H1 (cell line): ENCODE measurements at regions not wholly inside any gene's neighbourhood (a gene's known extent, or its start where the extent isn't known, plus 50 kb on each side); places are given as distances from the start of the nearest gene placed in this dataset.

Experiments used
- CTCF ChIA-PET: fragments of 300-600 bp; sonication (Branson Sonifier 250); formaldehyde crosslinking; loops from one replicate; lab custom pipeline; 2021; ENCODE audit not compliant: partially characterized antibody; lab: Charles Lee
- POLR2A ChIA-PET: fragments of 300-600 bp; sonication (Branson Sonifier 250); formaldehyde crosslinking; loops from one replicate; lab custom pipeline; 2021; ENCODE audit warnings: inconsistent platforms; ENCODE audit not compliant: partially characterized antibody; lab: Charles Lee
- DNase-seq, 2 experiments: peaks; one replicate each; pipeline versions ENCODE4 v3.0.0 to v3.0.0-alpha.2; 2010 to 2022; ENCODE audit warnings: low spot score in 2 of 2, low read depth in 1 of 2, mixed read lengths in 1 of 2
- FAIRE-seq: peaks from 2 replicates; lab custom pipeline; 2011; peaks lifted over from hg19 to GRCh38; lab: Jason Lieb, UNC
- H2AFZ ChIP-seq: 2 replicates; pipeline ENCODE4 v1.8.1; 2012; ENCODE audit warnings: low read length, inconsistent platforms
- H2AK5ac ChIP-seq: 2 replicates; pipeline ENCODE4 v1.6.1; 2013; ENCODE audit warnings: low read depth, low read length
- H2BK120ac ChIP-seq: replicated peaks from 2 replicates; pipeline ENCODE3; 2013; ENCODE audit warnings: low read depth, low read length, inconsistent platforms
- H2BK12ac ChIP-seq: 2 replicates; pipeline ENCODE4 v1.6.1; 2013; ENCODE audit warnings: low read depth, low read length
- H2BK15ac ChIP-seq: 2 replicates; pipeline ENCODE4 v1.6.1; 2013; ENCODE audit warnings: low read length
- H2BK20ac ChIP-seq: 2 replicates; pipeline ENCODE4 v1.6.1; 2013; ENCODE audit warnings: low read length
- H2BK5ac ChIP-seq: 2 replicates; pipeline ENCODE4 v1.6.1; 2013; ENCODE audit warnings: low read depth, low read length
- H3K14ac ChIP-seq: 2 replicates; pipeline ENCODE4 v1.6.1; 2013; ENCODE audit warnings: inconsistent platforms; ENCODE audit not compliant: insufficient read length
- H3K18ac ChIP-seq: 2 replicates; pipeline ENCODE4 v1.6.1; 2013; ENCODE audit warnings: low read length; ENCODE audit errors: extremely low read depth
- H3K23ac ChIP-seq: 2 replicates; pipeline ENCODE4 v1.6.1; 2013; ENCODE audit warnings: inconsistent platforms; ENCODE audit not compliant: insufficient read length
- H3K23me2 ChIP-seq: 2 replicates; pipeline ENCODE4 v1.6.1; 2013; ENCODE audit warnings: low read depth, low read length
- H3K27ac ChIP-seq: 2 replicates; pipeline ENCODE4 v1.6.1; 2011; ENCODE audit warnings: low read depth, low read length, inconsistent platforms
- H3K27me3 ChIP-seq, 4 experiments: replicated peaks in 1 of 4; 1 replicate in 1 of 4; 2 replicates in 3 of 4; pipeline versions ENCODE4 v1.6.1 to v1.8.1; 2011 to 2013; ENCODE audit warnings: low read length in 3 of 4, mild to moderate bottlenecking in 3 of 4, inconsistent platforms in 2 of 4, mixed read lengths in 2 of 4, moderate library complexity in 1 of 4; ENCODE audit not compliant: control insufficient read depth in 3 of 4, insufficient read depth in 3 of 4; ENCODE audit errors: extremely low read depth in 1 of 4
- H3K36me3 ChIP-seq, 4 experiments: 2 replicates each; pipeline versions ENCODE4 v1.6.1 to v1.8.1; 2011 to 2013; ENCODE audit warnings: mild to moderate bottlenecking in 4 of 4, low read length in 3 of 4, moderate library complexity in 2 of 4, control low read depth in 1 of 4, inconsistent platforms in 1 of 4; ENCODE audit not compliant: insufficient read depth in 4 of 4, control insufficient read depth in 2 of 4
- H3K4ac ChIP-seq: replicated peaks from 2 replicates; pipeline ENCODE3; 2013; ENCODE audit warnings: low read length, low read depth, mixed read lengths, inconsistent platforms; ENCODE audit not compliant: insufficient read length
- H3K4me1 ChIP-seq, 4 experiments: replicated peaks in 1 of 4; 1 replicate in 1 of 4; 2 replicates in 3 of 4; pipeline versions ENCODE4 v1.6.1 to v1.8.1; 2011 to 2013; ENCODE audit warnings: low read length in 3 of 4, inconsistent platforms in 2 of 4, mixed read lengths in 1 of 4; ENCODE audit not compliant: insufficient read depth in 4 of 4, control insufficient read depth in 3 of 4
- H3K4me2 ChIP-seq, 2 experiments: 2 replicates each; pipeline versions ENCODE4 v1.6.1 to v1.8.1; 2011 to 2013; ENCODE audit warnings: low read depth in 2 of 2, low read length in 2 of 2, control low read depth in 1 of 2, inconsistent platforms in 1 of 2, mild to moderate bottlenecking in 1 of 2; ENCODE audit not compliant: insufficient read depth in 1 of 2
- H3K4me3 ChIP-seq, 4 experiments: fragments of 200-600, 300-600 bp in 1 of 4; sonication (generic), shearing (Covaris generic), sonication (Bioruptor Twin) in 1 of 4; 2 replicates each; pipeline versions ENCODE4 v1.5.1 to v1.8.1; 2011 to 2016; ENCODE audit warnings: low read length in 4 of 4, low read depth in 3 of 4, control low read depth in 2 of 4, inconsistent platforms in 2 of 4, mild to moderate bottlenecking in 2 of 4, mixed read lengths in 1 of 4, moderate library complexity in 1 of 4; ENCODE audit not compliant: insufficient read depth in 2 of 4; ENCODE audit errors: extremely low read depth in 1 of 4
- H3K56ac ChIP-seq: replicated peaks from 2 replicates; pipeline ENCODE3; 2013; ENCODE audit warnings: low read depth, mild to moderate bottlenecking, mixed read lengths, low read length, inconsistent platforms; ENCODE audit not compliant: insufficient read length
- H3K79me1 ChIP-seq: 2 replicates; pipeline ENCODE4 v1.6.1; 2013; ENCODE audit warnings: low read depth, low read length, control low read depth
- H3K79me2 ChIP-seq, 2 experiments: 2 replicates each; pipeline versions ENCODE4 v1.6.1 to v1.8.1; 2012 to 2013; ENCODE audit warnings: low read length in 2 of 2, mild to moderate bottlenecking in 2 of 2, inconsistent platforms in 1 of 2; ENCODE audit not compliant: insufficient read depth in 2 of 2, control insufficient read depth in 1 of 2
- H3K9ac ChIP-seq, 4 experiments: replicated peaks in 1 of 4; 1 replicate in 1 of 4; 2 replicates in 3 of 4; pipeline versions ENCODE4 v1.6.1 to v1.8.1; 2011 to 2013; ENCODE audit warnings: low read depth in 3 of 4, low read length in 3 of 4, control low read depth in 2 of 4, mild to moderate bottlenecking in 2 of 4, moderate library complexity in 2 of 4, inconsistent platforms in 1 of 4; ENCODE audit errors: extremely low read depth in 1 of 4
- H3K9me3 ChIP-seq, 2 experiments: 2 replicates each; pipeline versions ENCODE4 v1.6.1 to v1.8.1; 2012 to 2013; ENCODE audit warnings: mild to moderate bottlenecking in 2 of 2, moderate library complexity in 2 of 2, control low read depth in 1 of 2, inconsistent platforms in 1 of 2, low read depth in 1 of 2, low read length in 1 of 2, mixed read lengths in 1 of 2; ENCODE audit not compliant: insufficient read depth in 2 of 2
- H4K20me1 ChIP-seq, 2 experiments: replicated peaks in 1 of 2; 2 replicates each; pipeline versions ENCODE3 to v1.8.1; 2011 to 2013; ENCODE audit warnings: inconsistent platforms in 2 of 2, low read length in 2 of 2, mild to moderate bottlenecking in 1 of 2; ENCODE audit not compliant: insufficient read depth in 2 of 2, control insufficient read depth in 1 of 2
- H4K5ac ChIP-seq: 2 replicates; pipeline ENCODE4 v1.6.1; 2013; ENCODE audit warnings: low read length, low read depth, mixed read lengths, inconsistent platforms; ENCODE audit not compliant: insufficient read length
- H4K8ac ChIP-seq: 2 replicates; pipeline ENCODE4 v1.8.0; 2013; ENCODE audit warnings: mild to moderate bottlenecking, moderate library complexity, low read length, inconsistent platforms; ENCODE audit not compliant: insufficient read depth; ENCODE audit errors: extremely low read depth
- H4K91ac ChIP-seq: replicated peaks from 2 replicates; pipeline ENCODE3; 2013; ENCODE audit warnings: low read length, mixed read lengths, inconsistent platforms; ENCODE audit not compliant: insufficient read length
- CBX8 ChIP-seq: fragments of 300-800, 300-1000 bp; sonication (generic); IDR thresholded peaks from 2 replicates; pipeline ENCODE4 v1.7.1; 2016; ENCODE audit warnings: low read depth, low read length, borderline replicate concordance
- CEBPB ChIP-seq: IDR thresholded peaks from 2 replicates; pipeline ENCODE4 v1.6.1; 2012; ENCODE audit warnings: low read depth, low read length
- CHD1 ChIP-seq: IDR thresholded peaks from 2 replicates; pipeline ENCODE4 v1.6.1; 2012; ENCODE audit warnings: low read depth, low read length, improper control_type of control experiment
- CHD2 ChIP-seq: IDR thresholded peaks from 2 replicates; pipeline ENCODE4 v1.6.1; 2012; ENCODE audit warnings: low read length, improper control_type of control experiment
- CREB1 ChIP-seq: IDR thresholded peaks from 2 replicates; pipeline ENCODE4 v1.6.1; 2012; ENCODE audit warnings: inconsistent platforms
- EP300 ChIP-seq, 2 experiments: IDR thresholded peaks; 1 replicate in 1 of 2; 2 replicates in 1 of 2; pipeline ENCODE4 v1.6.1; 2011 to 2012; ENCODE audit warnings: low read depth in 2 of 2, low read length in 2 of 2, mild to moderate bottlenecking in 2 of 2, borderline replicate concordance in 1 of 2, inconsistent platforms in 1 of 2, moderate library complexity in 1 of 2
- FOSL1 ChIP-seq: IDR thresholded peaks from 2 replicates; pipeline ENCODE4 v1.6.1; 2011; ENCODE audit warnings: mild to moderate bottlenecking, low read depth, low read length, moderate library complexity; ENCODE audit not compliant: insufficient read depth
- JUND ChIP-seq: IDR thresholded peaks from 2 replicates; pipeline ENCODE4 v1.6.1; 2011; ENCODE audit warnings: mild to moderate bottlenecking, improper control_type of control experiment, low read length
- KDM4A ChIP-seq: IDR thresholded peaks from one replicate; pipeline ENCODE4 v1.7.1; 2012; ENCODE audit warnings: low read depth, mild to moderate bottlenecking, moderate library complexity, low read length, inconsistent platforms; ENCODE audit not compliant: severe bottlenecking
- PHF8 ChIP-seq: fragments of 200-600 bp; sonication (generic); conservative IDR thresholded peaks from 2 replicates; pipeline ENCODE4 v1.7.1; 2012; ENCODE audit warnings: low read depth, mild to moderate bottlenecking, inconsistent platforms, low read length, moderate library complexity
- POLR2A ChIP-seq, 2 experiments: IDR thresholded peaks; 1 replicate in 1 of 2; 2 replicates in 1 of 2; pipeline ENCODE4 v1.6.1; 2011; ENCODE audit warnings: low read depth in 2 of 2, low read length in 2 of 2, mild to moderate bottlenecking in 2 of 2; ENCODE audit errors: control extremely low read depth in 1 of 2
- POLR2AphosphoS5 ChIP-seq: IDR thresholded peaks from 2 replicates; pipeline ENCODE4 v1.6.1; 2011; ENCODE audit warnings: low read depth, low read length
- RFX5 ChIP-seq: IDR thresholded peaks from 2 replicates; pipeline ENCODE4 v1.6.1; 2011; ENCODE audit warnings: low read depth, low read length, improper control_type of control experiment, borderline replicate concordance
- SIN3A ChIP-seq, 2 experiments: IDR thresholded peaks in 1 of 2; conservative IDR thresholded peaks in 1 of 2; 2 replicates each; pipeline ENCODE4 v1.6.1; 2011 to 2012; ENCODE audit warnings: low read length in 2 of 2, improper control_type of control experiment in 1 of 2, low read depth in 1 of 2, mild to moderate bottlenecking in 1 of 2
- SIX5 ChIP-seq: IDR thresholded peaks from 2 replicates; pipeline ENCODE4 v1.6.1; 2011; ENCODE audit warnings: mild to moderate bottlenecking, low read depth, low read length
- TAF1 ChIP-seq: IDR thresholded peaks from 2 replicates; pipeline ENCODE4 v1.6.1; 2011; ENCODE audit warnings: mild to moderate bottlenecking, low read depth, low read length
- TCF12 ChIP-seq: IDR thresholded peaks from 2 replicates; pipeline ENCODE4 v1.6.1; 2011; ENCODE audit warnings: low read depth, mild to moderate bottlenecking, low read length
- WGBS, 2 experiments: shearing (Covaris generic) in 1 of 2; methylation state at CpG; one replicate each; pipeline versions ENCODE4 v1.1.6 to v1.1.7; 2013 to 2015; ENCODE audit warnings: low lambda C conversion rate in 2 of 2, mixed read lengths in 2 of 2, inconsistent platforms in 1 of 2, low coverage in 1 of 2, missing lambda C conversion rate in 1 of 2; ENCODE audit not compliant: insufficient replicate concordance in 2 of 2, insufficient coverage in 1 of 2, insufficient read length in 1 of 2; ENCODE audit errors: extremely low coverage in 1 of 2, missing lambda C conversion rate in 1 of 2; 5-methylcytosine and 5-hydroxymethylcytosine counted together

DNA sequence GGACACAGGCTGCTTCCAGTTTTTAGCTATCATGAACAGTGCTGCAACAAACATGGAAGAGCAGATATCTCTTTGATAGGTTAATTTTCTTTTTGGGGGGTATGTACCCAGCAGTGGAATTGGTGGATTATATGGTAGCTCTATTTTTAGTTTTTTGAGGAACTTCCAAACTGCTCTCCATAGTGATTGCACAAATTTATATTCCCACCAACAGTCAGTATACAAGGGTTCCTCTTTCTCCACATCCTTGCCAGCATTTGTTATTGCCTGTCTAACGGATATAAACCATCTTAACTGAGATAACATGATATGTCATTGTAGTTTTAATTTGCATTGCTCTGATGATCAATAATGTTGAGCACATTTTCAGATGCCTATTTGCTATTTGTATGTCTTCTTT lies 237.6 kb downstream of the MMUT start:
- H3K23ac ChIP-seq: no peak overlapping the region
- no peaks in the 10 kb centered on the region for H3K36me3 ChIP-seq
- no peak overlapping the region for H2BK5ac ChIP-seq
- no peak overlapping the region for H3K56ac ChIP-seq
- ChIA-PET POLR2A (no interaction called here), CTCF (interaction anchor here (0.6 kb wide), 1 partner anchor 1069 kb away, joined by 3 read pairs; no protein-coding TSS in a partner anchor)
- no peaks in the 10 kb centered on the region for H3K23me2 ChIP-seq
- no peaks in the 10 kb centered on the region for H3K79me1 ChIP-seq
- 85% methylated on average over 1 of the region's 1 CpG; no CpG with 5 or more reads in 1 of the 2 experiments for WGBS, 2 experiments
- no peak overlapping the region for H3K14ac ChIP-seq
- H4K8ac ChIP-seq: no peak overlapping the region
- H3K18ac ChIP-seq: no peak overlapping the region
- DNase-seq (no peak), FAIRE-seq (no peak)
- H2BK12ac ChIP-seq: no peak overlapping the region
- H3K4me3 ChIP-seq: no peak overlapping the region
- H2BK20ac ChIP-seq: no peak overlapping the region
- H3K9ac ChIP-seq: no peak overlapping the region
- H3K27me3 ChIP-seq: no peaks in the 10 kb centered on the region
- no peak overlapping the region for H2AFZ ChIP-seq
- no peak overlapping the region for H3K4ac ChIP-seq
- H3K79me2 ChIP-seq: no peaks in the 10 kb centered on the region
- H3K9me3 ChIP-seq: no peaks in the 10 kb centered on the region
- no peak overlapping the region for H2AK5ac ChIP-seq
- no peaks in the 10 kb centered on the region for H4K20me1 ChIP-seq
- no peak overlapping the region for H3K27ac ChIP-seq
- no peak overlapping the region for H4K91ac ChIP-seq
- H4K5ac ChIP-seq: no peak overlapping the region
- H2BK15ac ChIP-seq: no peak overlapping the region
- H2BK120ac ChIP-seq: no peak overlapping the region
- H3K4me1 ChIP-seq: no peaks in the 10 kb centered on the region
- H3K4me2 ChIP-seq: no peak overlapping the region
- TF ChIP-seq SIN3A (conservative IDR thresholded peaks at IDR 0.05 in 1 of 2, IDR thresholded peaks at IDR 0.05 in 1 of 2; ENCODE audit: low read depth in 1 of 2, low read length in 2 of 2) (no peak), PHF8 (no peak), CHD1 (no peak), POLR2AphosphoS5 (no peak), FOSL1 (no peak), CREB1 (no peak), CBX8 (no peak), TAF1 (no peak), KDM4A (no peak), SIX5 (no peak), JUND (no peak), CEBPB (no peak), RFX5 (no peak), EP300 (IDR thresholded peaks at IDR 0.05; ENCODE audit: borderline replicate concordance in 1 of 2, low read depth in 2 of 2, low read length in 2 of 2) (no peak), TCF12 (no peak), POLR2A (IDR thresholded peaks at IDR 0.05; ENCODE audit: control extremely low read depth in 1 of 2, low read depth in 2 of 2, low read length in 2 of 2) (no peak), CHD2 (no peak)
